IMR-90 (cell line): ENCODE measurements at regions not wholly inside any gene's neighbourhood (a gene's known extent, or its start where the extent isn't known, plus 50 kb on each side); places are given as distances from the start of the nearest gene placed in this dataset.

Experiments used
- ATAC-seq: fragments of 200-7000 bp; cut with Tn5 transposase; 2 replicates; pipeline ENCODE4 v1.9.1; 2020; ENCODE audit warnings: low read depth, mild to moderate bottlenecking, moderate library complexity
- BruUV-seq: library from RNA; stranded (reverse); fragments of 400-500 nt; replicated peaks from 2 replicates; lab custom pipeline; 2021; lab: Mats Ljungman, UMichigan
- CTCF ChIA-PET: fragments of 300-600 bp; formaldehyde crosslinking; extraction: SDS; loops from one replicate; lab custom pipeline; 2021; ENCODE audit warnings: antibody characterized with exemption; lab: Yijun Ruan, JAX
- POLR2A ChIA-PET: fragments of 300-600 bp; sonication (Branson Sonifier 250); formaldehyde crosslinking; loops from one replicate; lab custom pipeline; 2022; ENCODE audit warnings: antibody characterized with exemption; ENCODE audit not compliant: unreplicated experiment; lab: Charles Lee
- DNase-seq: peaks from one replicate; pipeline ENCODE4 v3.0.0; 2013
- H2AFZ ChIP-seq: replicated peaks from 2 replicates; pipeline ENCODE3; 2013; ENCODE audit warnings: low read length, mild to moderate bottlenecking; ENCODE audit not compliant: poor library complexity
- H2AK5ac ChIP-seq: 2 replicates; pipeline ENCODE4 v1.6.1; 2013; ENCODE audit warnings: low read depth, low read length, inconsistent platforms
- H2AK9ac ChIP-seq: replicated peaks from 2 replicates; pipeline ENCODE3; 2013; ENCODE audit warnings: mild to moderate bottlenecking, low read depth, low read length, moderate library complexity; ENCODE audit not compliant: poor library complexity
- H2BK120ac ChIP-seq: 2 replicates; pipeline ENCODE4 v1.6.1; 2013; ENCODE audit warnings: low read depth, low read length, inconsistent platforms
- H2BK15ac ChIP-seq: 3 replicates; pipeline ENCODE4 v1.6.1; 2013; ENCODE audit warnings: low read depth, low read length, inconsistent platforms
- H2BK20ac ChIP-seq: 2 replicates; pipeline ENCODE4 v1.6.1; 2013; ENCODE audit warnings: low read depth, mild to moderate bottlenecking, inconsistent platforms, low read length, moderate library complexity
- H2BK5ac ChIP-seq: 2 replicates; pipeline ENCODE4 v1.6.1; 2013; ENCODE audit warnings: mild to moderate bottlenecking, low read depth, low read length, inconsistent platforms; ENCODE audit not compliant: poor library complexity, severe bottlenecking
- H3K14ac ChIP-seq: replicated peaks from 2 replicates; pipeline ENCODE4 v1.6.1; 2013; ENCODE audit warnings: low read depth, low read length, inconsistent platforms
- H3K18ac ChIP-seq: 2 replicates; pipeline ENCODE4 v1.6.1; 2013; ENCODE audit warnings: low read depth, low read length, control low read depth
- H3K23ac ChIP-seq: 2 replicates; pipeline ENCODE4 v1.6.1; 2013; ENCODE audit warnings: low read depth, low read length, inconsistent platforms
- H3K27ac ChIP-seq: 2 replicates; pipeline ENCODE4 v1.5.1; 2013; ENCODE audit warnings: mild to moderate bottlenecking, control low read depth, low read length; ENCODE audit not compliant: insufficient read depth
- H3K27me3 ChIP-seq: 2 replicates; pipeline ENCODE4 v1.6.1; 2013; ENCODE audit warnings: low read length; ENCODE audit not compliant: control insufficient read depth, insufficient read depth
- H3K36me3 ChIP-seq: 2 replicates; pipeline ENCODE4 v1.6.1; 2013; ENCODE audit warnings: low read length, mixed read lengths; ENCODE audit not compliant: control insufficient read depth, insufficient read depth
- H3K4ac ChIP-seq: 2 replicates; pipeline ENCODE4 v1.6.1; 2013; ENCODE audit warnings: low read depth, low read length, inconsistent platforms
- H3K4me1 ChIP-seq: 2 replicates; pipeline ENCODE4 v1.6.1; 2013; ENCODE audit warnings: low read length, mixed read lengths; ENCODE audit not compliant: control insufficient read depth, insufficient read depth
- H3K4me2 ChIP-seq: 2 replicates; pipeline ENCODE4 v1.6.1; 2013; ENCODE audit warnings: low read depth, mild to moderate bottlenecking, control low read depth, low read length, moderate library complexity
- H3K4me3 ChIP-seq: 2 replicates; pipeline ENCODE4 v1.5.1; 2013; ENCODE audit warnings: low read depth, mild to moderate bottlenecking, control low read depth, low read length, moderate library complexity; ENCODE audit not compliant: insufficient read depth
- H3K56ac ChIP-seq: 2 replicates; pipeline ENCODE4 v1.6.1; 2013; ENCODE audit warnings: low read length, inconsistent platforms; ENCODE audit not compliant: insufficient read depth; ENCODE audit errors: extremely low read depth
- H3K79me1 ChIP-seq, 2 experiments: 2 replicates each; pipeline ENCODE4 v1.6.1; 2013; ENCODE audit warnings: low read length in 2 of 2, inconsistent platforms in 1 of 2, low read depth in 1 of 2
- H3K9ac ChIP-seq: 2 replicates; pipeline ENCODE4 v1.6.1; 2013; ENCODE audit warnings: low read depth, low read length, control low read depth
- H3K9me1 ChIP-seq: 2 replicates; pipeline ENCODE4 v1.6.1; 2013; ENCODE audit warnings: low read length, inconsistent platforms; ENCODE audit not compliant: insufficient read depth
- H3K9me3 ChIP-seq: 2 replicates; pipeline ENCODE4 v1.6.1; 2013; ENCODE audit warnings: low read length; ENCODE audit not compliant: control insufficient read depth, insufficient read depth
- H4K20me1 ChIP-seq: 2 replicates; pipeline ENCODE4 v1.6.1; 2013; ENCODE audit warnings: low read length, inconsistent platforms; ENCODE audit not compliant: insufficient read depth
- H4K5ac ChIP-seq: 2 replicates; pipeline ENCODE4 v1.6.1; 2013; ENCODE audit warnings: mild to moderate bottlenecking, low read depth, low read length, control low read depth
- H4K8ac ChIP-seq, 2 experiments: 2 replicates each; pipeline ENCODE4 v1.6.1; 2013; ENCODE audit warnings: low read depth in 2 of 2, low read length in 2 of 2, control low read depth in 1 of 2, inconsistent platforms in 1 of 2
- H4K91ac ChIP-seq: 2 replicates; pipeline ENCODE4 v1.6.1; 2013; ENCODE audit warnings: low read depth, low read length, inconsistent platforms; ENCODE audit not compliant: insufficient read depth
- BHLHE40 ChIP-seq: fragments of 150-350 bp; IDR thresholded peaks from 2 replicates; pipeline ENCODE4 v1.6.1; 2016; ENCODE audit warnings: mild to moderate bottlenecking, low read depth, low read length
- CEBPB ChIP-seq: IDR thresholded peaks from 2 replicates; pipeline ENCODE4 v1.6.1; 2012; ENCODE audit warnings: low read depth, low read length, improper control_type of control experiment
- CHD1 ChIP-seq: IDR thresholded peaks from 2 replicates; pipeline ENCODE4 v1.6.1; 2012; ENCODE audit warnings: low read depth, low read length, improper control_type of control experiment
- FOS ChIP-seq: fragments of 150-350 bp; IDR thresholded peaks from 2 replicates; pipeline ENCODE4 v1.6.1; 2016; ENCODE audit warnings: low read depth, low read length
- MAFK ChIP-seq: IDR thresholded peaks from 2 replicates; pipeline ENCODE4 v1.6.1; 2012; ENCODE audit warnings: low read depth, low read length, improper control_type of control experiment
- MAZ ChIP-seq: IDR thresholded peaks from 2 replicates; pipeline ENCODE4 v1.6.1; 2012; ENCODE audit warnings: low read depth, mild to moderate bottlenecking, low read length, improper control_type of control experiment, moderate library complexity, borderline replicate concordance
- MXI1 ChIP-seq: IDR thresholded peaks from 2 replicates; pipeline ENCODE4 v1.6.1; 2012; ENCODE audit warnings: low read depth, mild to moderate bottlenecking, low read length, moderate library complexity, borderline replicate concordance
- NFE2L2 ChIP-seq: fragments of 150-350 bp; IDR thresholded peaks from 2 replicates; pipeline ENCODE4 v1.6.1; 2016; ENCODE audit warnings: low read depth, mild to moderate bottlenecking, low read length
- POLR2A ChIP-seq: IDR thresholded peaks from 2 replicates; pipeline ENCODE4 v1.6.1; 2012; ENCODE audit warnings: mild to moderate bottlenecking, low read depth, low read length
- RAD21 ChIP-seq: IDR thresholded peaks from 2 replicates; pipeline ENCODE4 v1.6.1; 2012; ENCODE audit warnings: low read length, improper control_type of control experiment
- RCOR1 ChIP-seq: IDR thresholded peaks from 2 replicates; pipeline ENCODE4 v1.6.1; 2012; ENCODE audit warnings: mild to moderate bottlenecking, low read length, improper control_type of control experiment; ENCODE audit not compliant: insufficient replicate concordance
- RFX5 ChIP-seq: IDR thresholded peaks from 2 replicates; pipeline ENCODE4 v1.8.0; 2012; ENCODE audit warnings: low read depth, mild to moderate bottlenecking, low read length, moderate library complexity
- SMC3 ChIP-seq: fragments of 150-350 bp; IDR thresholded peaks from 2 replicates; pipeline ENCODE4 v1.6.1; 2016; ENCODE audit warnings: low read depth, mild to moderate bottlenecking, antibody characterized with exemption, low read length, moderate library complexity
- dilution Hi-C: fragments of 300-500 bp; cut with HindIII; formaldehyde crosslinking; loops from one replicate; pipeline ENCODE4 v1.14.3; 2018; ENCODE audit warnings: low sequenced_read_pairs; ENCODE audit not compliant: unreplicated experiment
- in situ Hi-C: fragments of 300-500 bp; cut with MboI; formaldehyde crosslinking; loops from 3 replicates; pipeline ENCODE4 v1.14.3; 2019; ENCODE audit warnings: low sequenced_read_pairs, inconsistent platforms, mixed read lengths
- intact Hi-C: fragments of 100-400 bp; cut with micrococcal nuclease; formaldehyde crosslinking; loops from 2 replicates; pipeline ENCODE4 v1.10.0; 2022
- TF ChIP-seq, protein P1 (sequence below): conservative IDR thresholded peaks from 2 replicates; pipeline ENCODE4 v1.5.1; 2012; ENCODE audit warnings: mild to moderate bottlenecking, low read depth, low read length, improper control_type of control experiment
- TF ChIP-seq, protein P2 (sequence below): fragments of 150-350 bp; IDR thresholded peaks from 2 replicates; pipeline ENCODE4 v1.6.1; 2017; ENCODE audit warnings: mild to moderate bottlenecking, antibody characterized with exemption, low read length, low read depth
- TF ChIP-seq, protein P3 (sequence below): fragments of 150-350 bp; IDR thresholded peaks from 2 replicates; pipeline ENCODE4 v1.6.1; 2016; ENCODE audit warnings: low read depth, mild to moderate bottlenecking, low read length, moderate library complexity, borderline replicate concordance

DNA sequence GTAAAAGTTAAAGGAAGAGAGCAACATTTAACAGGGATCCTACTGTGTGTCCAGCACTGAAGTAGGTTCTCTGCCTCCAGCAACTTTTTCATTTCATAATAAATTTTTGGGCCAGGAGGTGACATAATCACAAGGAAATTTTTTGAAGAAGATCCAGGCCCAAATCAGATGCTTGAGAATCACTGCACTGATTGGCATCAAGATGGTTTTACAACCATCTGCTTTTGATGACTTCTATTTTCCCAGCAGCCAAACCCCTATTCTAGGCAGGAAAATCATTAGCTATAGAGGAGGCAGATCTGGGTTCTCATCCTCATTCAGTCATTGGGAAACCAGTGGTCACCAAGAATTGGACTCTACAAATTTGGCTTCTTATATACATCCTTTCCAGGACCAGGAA is 79.0 kb downstream of the ARL4A start:
- H4K5ac ChIP-seq, result no peak overlapping the region
- ATAC-seq (no peak), DNase-seq (no peak)
- no peak overlapping the region for H2BK120ac ChIP-seq
- no peaks in the 10 kb centered on the region for H3K27me3 ChIP-seq
- no peak overlapping the region for H2BK5ac ChIP-seq
- H3K4me3 ChIP-seq, result no peak overlapping the region
- H3K79me1 ChIP-seq, result no peaks in the 10 kb centered on the region
- no peak overlapping the region for H3K9ac ChIP-seq
- no peak overlapping the region for H2BK15ac ChIP-seq
- H3K18ac ChIP-seq, result no peak overlapping the region
- no peaks in the 10 kb centered on the region for H3K9me1 ChIP-seq
- no peak overlapping the region for H3K56ac ChIP-seq
- TF ChIP-seq FOS, result no peak
- TF ChIP-seq MAFK, result no peak
- TF ChIP-seq MAZ, result no peak
- TF ChIP-seq POLR2A, result no peak
- TF ChIP-seq RFX5, result no peak
- no peak for TF ChIP-seq MXI1
- no peak for TF ChIP-seq BHLHE40
- TF ChIP-seq RAD21, result no peak
- TF ChIP-seq RCOR1, result no peak
- no peak for TF ChIP-seq NFE2L2
- no peak for TF ChIP-seq SMC3
- no peak for TF ChIP-seq CHD1
- TF ChIP-seq, protein P1, sequence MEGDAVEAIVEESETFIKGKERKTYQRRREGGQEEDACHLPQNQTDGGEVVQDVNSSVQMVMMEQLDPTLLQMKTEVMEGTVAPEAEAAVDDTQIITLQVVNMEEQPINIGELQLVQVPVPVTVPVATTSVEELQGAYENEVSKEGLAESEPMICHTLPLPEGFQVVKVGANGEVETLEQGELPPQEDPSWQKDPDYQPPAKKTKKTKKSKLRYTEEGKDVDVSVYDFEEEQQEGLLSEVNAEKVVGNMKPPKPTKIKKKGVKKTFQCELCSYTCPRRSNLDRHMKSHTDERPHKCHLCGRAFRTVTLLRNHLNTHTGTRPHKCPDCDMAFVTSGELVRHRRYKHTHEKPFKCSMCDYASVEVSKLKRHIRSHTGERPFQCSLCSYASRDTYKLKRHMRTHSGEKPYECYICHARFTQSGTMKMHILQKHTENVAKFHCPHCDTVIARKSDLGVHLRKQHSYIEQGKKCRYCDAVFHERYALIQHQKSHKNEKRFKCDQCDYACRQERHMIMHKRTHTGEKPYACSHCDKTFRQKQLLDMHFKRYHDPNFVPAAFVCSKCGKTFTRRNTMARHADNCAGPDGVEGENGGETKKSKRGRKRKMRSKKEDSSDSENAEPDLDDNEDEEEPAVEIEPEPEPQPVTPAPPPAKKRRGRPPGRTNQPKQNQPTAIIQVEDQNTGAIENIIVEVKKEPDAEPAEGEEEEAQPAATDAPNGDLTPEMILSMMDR, result no peak
- TF ChIP-seq, protein P2, sequence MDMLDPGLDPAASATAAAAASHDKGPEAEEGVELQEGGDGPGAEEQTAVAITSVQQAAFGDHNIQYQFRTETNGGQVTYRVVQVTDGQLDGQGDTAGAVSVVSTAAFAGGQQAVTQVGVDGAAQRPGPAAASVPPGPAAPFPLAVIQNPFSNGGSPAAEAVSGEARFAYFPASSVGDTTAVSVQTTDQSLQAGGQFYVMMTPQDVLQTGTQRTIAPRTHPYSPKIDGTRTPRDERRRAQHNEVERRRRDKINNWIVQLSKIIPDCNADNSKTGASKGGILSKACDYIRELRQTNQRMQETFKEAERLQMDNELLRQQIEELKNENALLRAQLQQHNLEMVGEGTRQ, result no peak
- TF ChIP-seq, protein P3, sequence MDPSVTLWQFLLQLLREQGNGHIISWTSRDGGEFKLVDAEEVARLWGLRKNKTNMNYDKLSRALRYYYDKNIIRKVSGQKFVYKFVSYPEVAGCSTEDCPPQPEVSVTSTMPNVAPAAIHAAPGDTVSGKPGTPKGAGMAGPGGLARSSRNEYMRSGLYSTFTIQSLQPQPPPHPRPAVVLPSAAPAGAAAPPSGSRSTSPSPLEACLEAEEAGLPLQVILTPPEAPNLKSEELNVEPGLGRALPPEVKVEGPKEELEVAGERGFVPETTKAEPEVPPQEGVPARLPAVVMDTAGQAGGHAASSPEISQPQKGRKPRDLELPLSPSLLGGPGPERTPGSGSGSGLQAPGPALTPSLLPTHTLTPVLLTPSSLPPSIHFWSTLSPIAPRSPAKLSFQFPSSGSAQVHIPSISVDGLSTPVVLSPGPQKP, result no peak
- no peak for TF ChIP-seq CEBPB
- no peak overlapping the region for H2BK20ac ChIP-seq
- H2AK5ac ChIP-seq, result no peak overlapping the region
- H4K8ac ChIP-seq, result no peak overlapping the region
- no peak overlapping the region for H2AK9ac ChIP-seq
- H3K4me2 ChIP-seq, result no peak overlapping the region
- H3K23ac ChIP-seq, result no peak overlapping the region
- H3K4ac ChIP-seq, result no peak overlapping the region
- H3K14ac ChIP-seq, result no peak overlapping the region
- H3K36me3 ChIP-seq, result no peaks in the 10 kb centered on the region
- CTCF ChIA-PET, result interaction anchor here (0.9 to 1.2 kb wide), 2 partner anchors 36 to 80 kb away, joined by 3 to 4 read pairs; no protein-coding TSS in a partner anchor
- no TSS peak for BruUV-seq
- in situ Hi-C loops (no loop called here), dilution Hi-C loops (no loop called here), intact Hi-C loops (no loop called here)
- H4K91ac ChIP-seq, result no peak overlapping the region
- no peaks in the 10 kb centered on the region for H3K9me3 ChIP-seq
- H4K20me1 ChIP-seq, result no peaks in the 10 kb centered on the region
- POLR2A ChIA-PET, result no interaction called here
- H2AFZ ChIP-seq, result no peak overlapping the region
- no peak overlapping the region for H3K27ac ChIP-seq
- H3K4me1 ChIP-seq, result peaks cover 11% of the 10 kb centered on the region
